Lower leg skin (tissue), 4 donors: ENCODE measurements at regions not wholly inside any gene's neighbourhood (a gene's known extent, or its start where the extent isn't known, plus 50 kb on each side); places are given as distances from the start of the nearest gene placed in this dataset.

Experiments used
- DNase-seq, 2 donors: peaks; one replicate each; pipeline ENCODE4 v3.0.0-alpha.2; 2019; ENCODE audit warnings: low spot score in 2 of 2
- H3K4me3 ChIP-seq: fragments of 200-600 bp; sonication (generic); 2 replicates; pipeline ENCODE4 v1.5.1; 2017; ENCODE audit warnings: mild to moderate bottlenecking, low read depth; ENCODE audit not compliant: poor library complexity, severe bottlenecking
- POLR2A ChIP-seq, 2 donors: fragments of 450-650 bp; IDR thresholded peaks; one replicate each; pipeline ENCODE4 v1.6.1; 2016 to 2017; ENCODE audit warnings: antibody characterized with exemption in 2 of 2, mild to moderate bottlenecking in 1 of 2, moderate library complexity in 1 of 2
- WGBS, 2 donors: methylation state at CpG; one replicate each; pipeline ENCODE4 v1.1.5; 2018; 5-methylcytosine and 5-hydroxymethylcytosine counted together
- intact Hi-C: fragments of 100-400 bp; cut with DNase I; formaldehyde crosslinking; loops from one replicate; pipeline ENCODE4 v1.15.0; 2023; ENCODE audit warnings: low total_unique reads
- TF ChIP-seq, protein P1 (sequence below), 3 donors: fragments of 450-650 bp; IDR thresholded peaks; one replicate each; pipeline ENCODE4 v1.5.1; 2016; ENCODE audit warnings: antibody characterized with exemption in 3 of 3, mild to moderate bottlenecking in 3 of 3, moderate library complexity in 2 of 3

DNA sequence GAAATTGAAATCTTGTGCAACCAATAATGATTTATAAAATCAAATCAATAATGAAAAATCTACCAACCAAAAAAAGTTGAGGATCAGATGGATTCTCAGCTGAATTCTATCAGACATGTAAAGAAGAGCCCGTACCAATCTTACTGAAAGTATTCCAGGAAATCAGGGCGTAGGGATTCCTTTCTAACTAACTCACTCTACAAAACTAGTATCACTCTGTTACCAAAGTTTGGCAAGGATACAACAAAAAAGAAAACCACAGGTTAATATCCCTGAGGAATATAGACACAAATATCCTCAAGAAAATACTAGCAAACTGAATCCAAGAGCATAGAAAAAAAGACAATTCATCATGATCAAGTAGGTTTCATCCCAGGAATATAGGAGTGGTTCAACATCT lies 52.8 kb upstream of the ADGRL4 start:
- H3K4me3 ChIP-seq, result no peak overlapping the region
- intact Hi-C loops, result no loop called here
- WGBS, 2 donors, result 83 to 85% methylated on average over 2 of the region's 2 CpGs
- TF ChIP-seq, protein P1, sequence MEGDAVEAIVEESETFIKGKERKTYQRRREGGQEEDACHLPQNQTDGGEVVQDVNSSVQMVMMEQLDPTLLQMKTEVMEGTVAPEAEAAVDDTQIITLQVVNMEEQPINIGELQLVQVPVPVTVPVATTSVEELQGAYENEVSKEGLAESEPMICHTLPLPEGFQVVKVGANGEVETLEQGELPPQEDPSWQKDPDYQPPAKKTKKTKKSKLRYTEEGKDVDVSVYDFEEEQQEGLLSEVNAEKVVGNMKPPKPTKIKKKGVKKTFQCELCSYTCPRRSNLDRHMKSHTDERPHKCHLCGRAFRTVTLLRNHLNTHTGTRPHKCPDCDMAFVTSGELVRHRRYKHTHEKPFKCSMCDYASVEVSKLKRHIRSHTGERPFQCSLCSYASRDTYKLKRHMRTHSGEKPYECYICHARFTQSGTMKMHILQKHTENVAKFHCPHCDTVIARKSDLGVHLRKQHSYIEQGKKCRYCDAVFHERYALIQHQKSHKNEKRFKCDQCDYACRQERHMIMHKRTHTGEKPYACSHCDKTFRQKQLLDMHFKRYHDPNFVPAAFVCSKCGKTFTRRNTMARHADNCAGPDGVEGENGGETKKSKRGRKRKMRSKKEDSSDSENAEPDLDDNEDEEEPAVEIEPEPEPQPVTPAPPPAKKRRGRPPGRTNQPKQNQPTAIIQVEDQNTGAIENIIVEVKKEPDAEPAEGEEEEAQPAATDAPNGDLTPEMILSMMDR (IDR thresholded peaks at IDR 0.05), result no peak
- no peak for TF ChIP-seq POLR2A (IDR thresholded peaks at IDR 0.05)
- DNase-seq, result no peak
